ENCODE measurements at regions not wholly inside any gene's neighbourhood (a gene's known extent, or its start where the extent isn't known, plus 50 kb on each side); places are given as distances from the start of the nearest gene placed in this dataset.

- TF ChIP-seq CTCF (IDR thresholded peaks at IDR 0.05; ENCODE audit: low read length) (no peak), EZH2phosphoT487 (IDR thresholded peaks at IDR 0.05; ENCODE audit: low read length) (no peak)
Observed at GRCh38 chr3:55159016-55159415, 231.2 kb upstream of the LRTM1 start.
